ENCODE measurements at regions not wholly inside any gene's neighbourhood (a gene's known extent, or its start where the extent isn't known, plus 50 kb on each side); places are given as distances from the start of the nearest gene placed in this dataset.

DNA sequence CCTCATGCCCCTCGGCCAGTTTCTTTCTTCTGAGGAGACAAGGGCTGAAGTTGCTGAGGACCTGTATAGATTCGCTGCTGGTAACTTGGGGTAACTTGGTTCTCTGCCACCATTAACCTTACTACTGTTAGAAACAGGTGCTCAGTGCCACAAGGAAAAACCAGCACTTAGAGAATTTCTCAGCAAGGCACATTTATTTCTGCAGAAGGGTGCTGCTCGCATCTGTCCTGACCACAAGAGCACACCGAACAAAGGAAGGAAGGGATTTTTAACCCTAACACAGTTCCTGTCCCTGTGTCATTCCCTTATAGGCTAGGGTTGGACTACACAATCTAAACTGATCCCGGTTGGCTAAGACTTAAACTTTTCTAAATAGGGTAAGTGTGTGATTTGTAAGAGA, 154.1 kb downstream of the SOCS6 start:
- no peak for DNase-seq (ENCODE audit: low spot score)
- TF ChIP-seq, protein P1, sequence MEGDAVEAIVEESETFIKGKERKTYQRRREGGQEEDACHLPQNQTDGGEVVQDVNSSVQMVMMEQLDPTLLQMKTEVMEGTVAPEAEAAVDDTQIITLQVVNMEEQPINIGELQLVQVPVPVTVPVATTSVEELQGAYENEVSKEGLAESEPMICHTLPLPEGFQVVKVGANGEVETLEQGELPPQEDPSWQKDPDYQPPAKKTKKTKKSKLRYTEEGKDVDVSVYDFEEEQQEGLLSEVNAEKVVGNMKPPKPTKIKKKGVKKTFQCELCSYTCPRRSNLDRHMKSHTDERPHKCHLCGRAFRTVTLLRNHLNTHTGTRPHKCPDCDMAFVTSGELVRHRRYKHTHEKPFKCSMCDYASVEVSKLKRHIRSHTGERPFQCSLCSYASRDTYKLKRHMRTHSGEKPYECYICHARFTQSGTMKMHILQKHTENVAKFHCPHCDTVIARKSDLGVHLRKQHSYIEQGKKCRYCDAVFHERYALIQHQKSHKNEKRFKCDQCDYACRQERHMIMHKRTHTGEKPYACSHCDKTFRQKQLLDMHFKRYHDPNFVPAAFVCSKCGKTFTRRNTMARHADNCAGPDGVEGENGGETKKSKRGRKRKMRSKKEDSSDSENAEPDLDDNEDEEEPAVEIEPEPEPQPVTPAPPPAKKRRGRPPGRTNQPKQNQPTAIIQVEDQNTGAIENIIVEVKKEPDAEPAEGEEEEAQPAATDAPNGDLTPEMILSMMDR (IDR thresholded peaks at IDR 0.05; ENCODE audit: extremely low read depth, insufficient read depth, missing control alignments), result no peak
- in situ Hi-C loops (cut with MboI; ENCODE audit: low pct_unique_long_range_greater_than_20kb, low sequenced_read_pairs, unreplicated experiment), result loop anchor here (10.0 kb wide), 1 partner anchor 238 kb away; the partner anchor contains the start of gene RTTN

DNA sequence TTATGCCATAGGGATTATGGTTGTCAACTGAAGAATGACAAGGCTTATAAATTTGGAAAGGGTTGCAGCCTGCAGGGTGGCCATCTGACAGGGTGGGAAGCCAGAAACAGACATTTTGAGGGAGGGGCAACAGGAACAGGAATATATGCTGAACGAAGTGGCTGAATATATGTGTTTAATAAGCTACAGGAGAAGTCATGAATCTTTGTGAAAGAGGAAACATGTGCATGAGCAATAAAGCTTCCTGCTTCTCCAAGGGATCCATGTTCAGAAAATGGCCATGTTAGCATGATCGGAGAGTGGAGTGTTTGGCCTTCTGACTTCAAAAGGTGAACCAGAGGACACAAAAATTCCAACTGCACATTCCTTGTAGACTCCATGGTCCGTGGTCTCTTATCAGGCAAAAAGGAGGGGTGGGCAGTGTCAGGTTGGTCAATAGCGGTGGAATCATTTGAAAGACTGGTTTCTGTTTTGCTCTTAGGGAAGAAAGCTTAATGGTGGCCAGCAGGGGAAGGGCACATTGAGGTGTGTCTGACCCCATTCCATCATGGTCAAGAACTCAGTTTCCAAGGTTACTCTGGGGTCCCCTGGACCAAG, 144.1 kb downstream of the SOCS6 start:
- in situ Hi-C loops (cut with MboI; ENCODE audit: low pct_unique_long_range_greater_than_20kb, low sequenced_read_pairs, unreplicated experiment), result no loop called here
- DNase-seq (ENCODE audit: low spot score), result no peak
- TF ChIP-seq, protein P1 (IDR thresholded peaks at IDR 0.05; ENCODE audit: extremely low read depth, insufficient read depth, missing control alignments), result no peak

- no peak for DNase-seq (ENCODE audit: low spot score)
- TF ChIP-seq, protein P1 (IDR thresholded peaks at IDR 0.05; ENCODE audit: extremely low read depth, insufficient read depth, missing control alignments), result no peak
- in situ Hi-C loops (cut with MboI; ENCODE audit: low pct_unique_long_range_greater_than_20kb, low sequenced_read_pairs, unreplicated experiment), result no loop called here
These were observed 142.4 kb downstream of the SOCS6 start for GRCh38 chr18:70431203-70431624.

GRCh38 chr18:70430501-70431173, 141.8 kb downstream of the SOCS6 start:
- in situ Hi-C loops (cut with MboI; ENCODE audit: low pct_unique_long_range_greater_than_20kb, low sequenced_read_pairs, unreplicated experiment), result no loop called here
- DNase-seq (ENCODE audit: low spot score), result no peak
- TF ChIP-seq, protein P1 (IDR thresholded peaks at IDR 0.05; ENCODE audit: extremely low read depth, insufficient read depth, missing control alignments), result no peak

GRCh38 chr18:70429847-70430500, 141.1 kb downstream of the SOCS6 start:
- DNase-seq (ENCODE audit: low spot score), result no peak
- TF ChIP-seq, protein P1 (IDR thresholded peaks at IDR 0.05; ENCODE audit: extremely low read depth, insufficient read depth, missing control alignments), result no peak
- in situ Hi-C loops (cut with MboI; ENCODE audit: low pct_unique_long_range_greater_than_20kb, low sequenced_read_pairs, unreplicated experiment), result no loop called here

DNA sequence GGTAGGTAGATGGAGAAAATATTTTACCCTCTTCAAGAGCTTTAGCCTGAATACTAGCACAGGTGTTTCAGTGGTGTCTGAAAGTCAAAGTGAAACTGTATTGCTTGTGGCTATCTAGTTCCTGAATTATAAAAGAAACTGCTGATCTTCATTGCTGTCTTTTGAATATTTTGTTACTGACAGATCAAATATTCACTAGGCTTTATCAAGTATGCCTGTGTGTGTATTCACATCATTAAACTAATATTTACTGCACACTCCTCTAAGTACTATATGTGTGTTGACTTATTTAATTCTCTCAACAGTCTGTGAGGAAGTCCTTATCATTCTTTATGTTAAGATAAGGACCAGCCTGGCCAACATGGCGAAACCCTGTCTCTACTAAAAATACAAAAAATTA, 139.6 kb downstream of the SOCS6 start:
- peak; percentile 65 for DNase-seq (ENCODE audit: low spot score)
- in situ Hi-C loops (cut with MboI; ENCODE audit: low pct_unique_long_range_greater_than_20kb, low sequenced_read_pairs, unreplicated experiment), result no loop called here
- TF ChIP-seq, protein P1 (IDR thresholded peaks at IDR 0.05; ENCODE audit: extremely low read depth, insufficient read depth, missing control alignments), result no peak
